K562 (cell line): ENCODE measurements at regions not wholly inside any gene's neighbourhood (a gene's known extent, or its start where the extent isn't known, plus 50 kb on each side); places are given as distances from the start of the nearest gene placed in this dataset.

Experiments used
- CEBPB ChIP-seq: fragments of 450-650 bp; IDR thresholded peaks from 2 replicates; pipeline ENCODE4 v1.6.1; 2016; ENCODE audit warnings: missing genetic modification characterization, missing compliant biosample characterization
- SLC30A9 ChIP-seq: fragments of 250-450 bp; sonication (Bioruptor Pico); IDR thresholded peaks from 2 replicates; pipeline ENCODE4 v1.8.0; 2022; ENCODE audit warnings: mild to moderate bottlenecking, moderate library complexity
- WHSC1 ChIP-seq: IDR thresholded peaks from one replicate; pipeline ENCODE4 v1.6.1; 2012; ENCODE audit warnings: low read length, control low read depth, inconsistent platforms
- ZNF445 ChIP-seq: fragments of 250-450 bp; sonication (Bioruptor Pico); IDR thresholded peaks from 2 replicates; pipeline ENCODE4 v1.4.0; 2020; ENCODE audit warnings: low read depth, mild to moderate bottlenecking, moderate library complexity
- TF ChIP-seq, protein P1 (sequence below): fragments of 200-600 bp; sonication (generic); IDR thresholded peaks from one replicate; pipeline ENCODE4 v1.6.1; 2012; ENCODE audit warnings: mild to moderate bottlenecking, low read depth, low read length, inconsistent platforms

DNA sequence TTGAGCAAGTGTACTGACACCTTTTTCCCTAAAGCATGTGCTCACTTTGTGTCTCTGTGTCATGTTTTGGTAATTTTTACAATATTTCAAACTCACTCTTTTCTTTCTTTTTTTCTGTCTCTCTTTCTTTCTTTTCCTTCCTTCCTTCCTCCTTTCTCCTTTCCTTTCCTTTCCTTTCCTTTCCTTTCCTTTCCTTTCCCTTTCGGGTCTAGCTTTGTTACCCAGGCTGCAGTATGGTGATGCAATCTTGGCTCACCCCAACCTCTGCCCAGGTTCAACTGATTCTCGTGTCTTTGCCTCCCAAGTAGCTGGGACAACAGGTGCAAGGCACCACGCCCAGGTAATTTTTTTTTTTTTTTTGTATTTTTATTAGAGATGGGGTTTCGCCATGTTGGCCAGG is 60.4 kb upstream of the TINAGL1 start (continued):
- TF ChIP-seq, protein P1, sequence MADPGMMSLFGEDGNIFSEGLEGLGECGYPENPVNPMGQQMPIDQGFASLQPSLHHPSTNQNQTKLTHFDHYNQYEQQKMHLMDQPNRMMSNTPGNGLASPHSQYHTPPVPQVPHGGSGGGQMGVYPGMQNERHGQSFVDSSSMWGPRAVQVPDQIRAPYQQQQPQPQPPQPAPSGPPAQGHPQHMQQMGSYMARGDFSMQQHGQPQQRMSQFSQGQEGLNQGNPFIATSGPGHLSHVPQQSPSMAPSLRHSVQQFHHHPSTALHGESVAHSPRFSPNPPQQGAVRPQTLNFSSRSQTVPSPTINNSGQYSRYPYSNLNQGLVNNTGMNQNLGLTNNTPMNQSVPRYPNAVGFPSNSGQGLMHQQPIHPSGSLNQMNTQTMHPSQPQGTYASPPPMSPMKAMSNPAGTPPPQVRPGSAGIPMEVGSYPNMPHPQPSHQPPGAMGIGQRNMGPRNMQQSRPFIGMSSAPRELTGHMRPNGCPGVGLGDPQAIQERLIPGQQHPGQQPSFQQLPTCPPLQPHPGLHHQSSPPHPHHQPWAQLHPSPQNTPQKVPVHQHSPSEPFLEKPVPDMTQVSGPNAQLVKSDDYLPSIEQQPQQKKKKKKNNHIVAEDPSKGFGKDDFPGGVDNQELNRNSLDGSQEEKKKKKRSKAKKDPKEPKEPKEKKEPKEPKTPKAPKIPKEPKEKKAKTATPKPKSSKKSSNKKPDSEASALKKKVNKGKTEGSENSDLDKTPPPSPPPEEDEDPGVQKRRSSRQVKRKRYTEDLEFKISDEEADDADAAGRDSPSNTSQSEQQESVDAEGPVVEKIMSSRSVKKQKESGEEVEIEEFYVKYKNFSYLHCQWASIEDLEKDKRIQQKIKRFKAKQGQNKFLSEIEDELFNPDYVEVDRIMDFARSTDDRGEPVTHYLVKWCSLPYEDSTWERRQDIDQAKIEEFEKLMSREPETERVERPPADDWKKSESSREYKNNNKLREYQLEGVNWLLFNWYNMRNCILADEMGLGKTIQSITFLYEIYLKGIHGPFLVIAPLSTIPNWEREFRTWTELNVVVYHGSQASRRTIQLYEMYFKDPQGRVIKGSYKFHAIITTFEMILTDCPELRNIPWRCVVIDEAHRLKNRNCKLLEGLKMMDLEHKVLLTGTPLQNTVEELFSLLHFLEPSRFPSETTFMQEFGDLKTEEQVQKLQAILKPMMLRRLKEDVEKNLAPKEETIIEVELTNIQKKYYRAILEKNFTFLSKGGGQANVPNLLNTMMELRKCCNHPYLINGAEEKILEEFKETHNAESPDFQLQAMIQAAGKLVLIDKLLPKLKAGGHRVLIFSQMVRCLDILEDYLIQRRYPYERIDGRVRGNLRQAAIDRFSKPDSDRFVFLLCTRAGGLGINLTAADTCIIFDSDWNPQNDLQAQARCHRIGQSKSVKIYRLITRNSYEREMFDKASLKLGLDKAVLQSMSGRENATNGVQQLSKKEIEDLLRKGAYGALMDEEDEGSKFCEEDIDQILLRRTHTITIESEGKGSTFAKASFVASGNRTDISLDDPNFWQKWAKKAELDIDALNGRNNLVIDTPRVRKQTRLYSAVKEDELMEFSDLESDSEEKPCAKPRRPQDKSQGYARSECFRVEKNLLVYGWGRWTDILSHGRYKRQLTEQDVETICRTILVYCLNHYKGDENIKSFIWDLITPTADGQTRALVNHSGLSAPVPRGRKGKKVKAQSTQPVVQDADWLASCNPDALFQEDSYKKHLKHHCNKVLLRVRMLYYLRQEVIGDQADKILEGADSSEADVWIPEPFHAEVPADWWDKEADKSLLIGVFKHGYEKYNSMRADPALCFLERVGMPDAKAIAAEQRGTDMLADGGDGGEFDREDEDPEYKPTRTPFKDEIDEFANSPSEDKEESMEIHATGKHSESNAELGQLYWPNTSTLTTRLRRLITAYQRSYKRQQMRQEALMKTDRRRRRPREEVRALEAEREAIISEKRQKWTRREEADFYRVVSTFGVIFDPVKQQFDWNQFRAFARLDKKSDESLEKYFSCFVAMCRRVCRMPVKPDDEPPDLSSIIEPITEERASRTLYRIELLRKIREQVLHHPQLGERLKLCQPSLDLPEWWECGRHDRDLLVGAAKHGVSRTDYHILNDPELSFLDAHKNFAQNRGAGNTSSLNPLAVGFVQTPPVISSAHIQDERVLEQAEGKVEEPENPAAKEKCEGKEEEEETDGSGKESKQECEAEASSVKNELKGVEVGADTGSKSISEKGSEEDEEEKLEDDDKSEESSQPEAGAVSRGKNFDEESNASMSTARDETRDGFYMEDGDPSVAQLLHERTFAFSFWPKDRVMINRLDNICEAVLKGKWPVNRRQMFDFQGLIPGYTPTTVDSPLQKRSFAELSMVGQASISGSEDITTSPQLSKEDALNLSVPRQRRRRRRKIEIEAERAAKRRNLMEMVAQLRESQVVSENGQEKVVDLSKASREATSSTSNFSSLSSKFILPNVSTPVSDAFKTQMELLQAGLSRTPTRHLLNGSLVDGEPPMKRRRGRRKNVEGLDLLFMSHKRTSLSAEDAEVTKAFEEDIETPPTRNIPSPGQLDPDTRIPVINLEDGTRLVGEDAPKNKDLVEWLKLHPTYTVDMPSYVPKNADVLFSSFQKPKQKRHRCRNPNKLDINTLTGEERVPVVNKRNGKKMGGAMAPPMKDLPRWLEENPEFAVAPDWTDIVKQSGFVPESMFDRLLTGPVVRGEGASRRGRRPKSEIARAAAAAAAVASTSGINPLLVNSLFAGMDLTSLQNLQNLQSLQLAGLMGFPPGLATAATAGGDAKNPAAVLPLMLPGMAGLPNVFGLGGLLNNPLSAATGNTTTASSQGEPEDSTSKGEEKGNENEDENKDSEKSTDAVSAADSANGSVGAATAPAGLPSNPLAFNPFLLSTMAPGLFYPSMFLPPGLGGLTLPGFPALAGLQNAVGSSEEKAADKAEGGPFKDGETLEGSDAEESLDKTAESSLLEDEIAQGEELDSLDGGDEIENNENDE, result no peak
- TF ChIP-seq SLC30A9 (CRISPR knock-in tag) (no peak), ZNF445 (no peak), WHSC1 (no peak), CEBPB (tag) (peak; percentile 51)
